ENCODE measurements at regions not wholly inside any gene's neighbourhood (a gene's known extent, or its start where the extent isn't known, plus 50 kb on each side); places are given as distances from the start of the nearest gene placed in this dataset.

- Histone ChIP-seq H3K9me2 (ENCODE audit: insufficient read depth) (no peaks in the 10 kb centered on the region), H3K9me3 (ENCODE audit: control insufficient read depth in 1 of 2, insufficient read depth in 1 of 2, low read depth in 1 of 2, low read length in 2 of 2) (no peaks in the 10 kb centered on the region), H3K4me2 (ENCODE audit: low read length) (no peak overlapping the region), H2AFZ (ENCODE audit: low read depth, low read length, poor library complexity, severe bottlenecking) (no peak overlapping the region), H3K4me3 (replicated peaks in 1 of 2; ENCODE audit: low read depth in 1 of 2, low read length in 2 of 2) (no peak overlapping the region), H3K79me2 (ENCODE audit: insufficient read depth, low read length) (no peaks in the 10 kb centered on the region), H3K27ac (ENCODE audit: low read depth, low read length) (no peak overlapping the region), H3K9ac (ENCODE audit: low read length) (no peak overlapping the region), H3K4me1 (ENCODE audit: control insufficient read depth in 1 of 2, insufficient read depth in 2 of 2, low read length in 2 of 2) (no peaks in the 10 kb centered on the region), H3K27me3 (ENCODE audit: insufficient read depth, low read length) (no peaks in the 10 kb centered on the region), H3K36me3 (ENCODE audit: control insufficient read depth in 1 of 2, insufficient read depth in 2 of 2, low read length in 2 of 2) (no peaks in the 10 kb centered on the region), H4K20me1 (ENCODE audit: insufficient read depth) (no peaks in the 10 kb centered on the region)
- ChIA-PET RAD21 (ENCODE audit: low non-redundant PET in 1 of 2, low total read pairs in 2 of 2, uncharacterized antibody in 2 of 2, unreplicated experiment in 2 of 2) (no interaction called here), POLR2A (no interaction called here), CTCF (no interaction called here)
- TF ChIP-seq SRF (IDR thresholded peaks at IDR 0.05; ENCODE audit: low read depth) (no peak), EZH2 (IDR thresholded peaks at IDR 0.05) (no peak)
- BruUV-seq (replicated peaks), result no TSS peak
- DNase-seq (ENCODE audit: low read depth, low spot score) (no peak), ATAC-seq (no peak)
- intact Hi-C loops (cut with micrococcal nuclease), result no loop called here
These were observed 1310.3 kb downstream of the RPA4 start for GRCh38 chrX:98194036-98194435.

- Histone ChIP-seq H3K27ac (ENCODE audit: low read depth, low read length) (no peak overlapping the region), H3K9ac (ENCODE audit: low read length) (no peak overlapping the region), H4K20me1 (ENCODE audit: insufficient read depth) (no peaks in the 10 kb centered on the region), H2AFZ (ENCODE audit: low read depth, low read length, poor library complexity, severe bottlenecking) (no peak overlapping the region), H3K27me3 (ENCODE audit: insufficient read depth, low read length) (no peaks in the 10 kb centered on the region), H3K4me3 (replicated peaks in 1 of 2; ENCODE audit: low read depth in 1 of 2, low read length in 2 of 2) (no peak overlapping the region), H3K9me3 (ENCODE audit: control insufficient read depth in 1 of 2, insufficient read depth in 1 of 2, low read depth in 1 of 2, low read length in 2 of 2) (no peaks in the 10 kb centered on the region), H3K79me2 (ENCODE audit: insufficient read depth, low read length) (no peaks in the 10 kb centered on the region), H3K9me2 (ENCODE audit: insufficient read depth) (no peaks in the 10 kb centered on the region), H3K4me2 (ENCODE audit: low read length) (no peak overlapping the region), H3K4me1 (ENCODE audit: control insufficient read depth in 1 of 2, insufficient read depth in 2 of 2, low read length in 2 of 2) (no peaks in the 10 kb centered on the region), H3K36me3 (ENCODE audit: control insufficient read depth in 1 of 2, insufficient read depth in 2 of 2, low read length in 2 of 2) (no peaks in the 10 kb centered on the region)
- ATAC-seq, result no peak
- intact Hi-C loops (cut with micrococcal nuclease), result no loop called here
- POLR2A ChIA-PET, result no interaction called here
- TF ChIP-seq EGR1 (IDR thresholded peaks at IDR 0.05; ENCODE audit: low read depth) (no peak), ZFX (IDR thresholded peaks at IDR 0.05) (no peak), SP1 (IDR thresholded peaks at IDR 0.05; ENCODE audit: low read depth) (no peak), MAX (IDR thresholded peaks at IDR 0.05) (no peak), CEBPB (IDR thresholded peaks at IDR 0.05; ENCODE audit: low read depth) (no peak), EZH2 (IDR thresholded peaks at IDR 0.05) (no peak), SIN3A (IDR thresholded peaks at IDR 0.05; ENCODE audit: low read depth) (no peak), YY1 (IDR thresholded peaks at IDR 0.05; ENCODE audit: extremely low read depth, insufficient replicate concordance, low read depth, low read length) (no peak), CBX3 (IDR thresholded peaks at IDR 0.05; ENCODE audit: low read depth) (no peak)
- DNase-seq (ENCODE audit: low read depth, low spot score), result no peak
- CTCF ChIA-PET, result no interaction called here
- RAD21 ChIA-PET (ENCODE audit: low non-redundant PET in 1 of 2, low total read pairs in 2 of 2, uncharacterized antibody in 2 of 2, unreplicated experiment in 2 of 2), result no interaction called here
- BruUV-seq (replicated peaks), result no TSS peak
These were observed 1320.1 kb downstream of the RPA4 start for GRCh38 chrX:98203800-98204199.

Data from HCT116 (cell line).